ENCODE measurements at regions not wholly inside any gene's neighbourhood (a gene's known extent, or its start where the extent isn't known, plus 50 kb on each side); places are given as distances from the start of the nearest gene placed in this dataset.
"Not testable (repeated sequence)": the region's sequence is repeated elsewhere in the genome, so short reads cannot be mapped to it uniquely, and the experiment has no call there.

- DNase-seq (ENCODE audit: low read depth in 1 of 2, low spot score in 1 of 2): no peak
Measured at GRCh38 chr21:43291347-43291950, 122.6 kb downstream of the CRYAA start.

- no peak for DNase-seq (ENCODE audit: low read depth in 1 of 2, low spot score in 1 of 2)
Measured at GRCh38 chr21:43290421-43291346, 121.9 kb downstream of the CRYAA start.

GRCh38 chr21:43289966-43290365 is 121.2 kb downstream of the CRYAA start:
- DNase-seq (ENCODE audit: low read depth in 1 of 2, low spot score in 1 of 2): no peak

- no peak for DNase-seq (ENCODE audit: low read depth in 1 of 2, low spot score in 1 of 2)
Measured at GRCh38 chr21:43289442-43289841, 120.6 kb downstream of the CRYAA start.

- no peak for DNase-seq (ENCODE audit: low read depth in 1 of 2, low spot score in 1 of 2)
Measured at GRCh38 chr21:43287795-43288755, 119.3 kb downstream of the CRYAA start.

GRCh38 chr21:43287111-43287760 is 118.4 kb downstream of the CRYAA start:
- no peak for DNase-seq (ENCODE audit: low read depth in 1 of 2, low spot score in 1 of 2)

- no peak for DNase-seq (ENCODE audit: low read depth in 1 of 2, low spot score in 1 of 2)
Measured at GRCh38 chr21:43286196-43286595, 117.4 kb downstream of the CRYAA start.

GRCh38 chr21:43284700-43285099 is 115.9 kb downstream of the CRYAA start:
- no peak for DNase-seq (ENCODE audit: low read depth in 1 of 2, low spot score in 1 of 2)

- no peak for DNase-seq (ENCODE audit: low read depth in 1 of 2, low spot score in 1 of 2)
Measured at GRCh38 chr21:43284238-43284637, 115.4 kb downstream of the CRYAA start.

GRCh38 chr21:43283925-43284221 is 115.1 kb downstream of the CRYAA start:
- not testable (repeated sequence) for DNase-seq (ENCODE audit: low read depth in 1 of 2, low spot score in 1 of 2)

GRCh38 chr21:43283136-43283924 is 114.5 kb downstream of the CRYAA start:
- no peak for DNase-seq (ENCODE audit: low read depth in 1 of 2, low spot score in 1 of 2)

GRCh38 chr21:43282358-43283120 is 113.7 kb downstream of the CRYAA start:
- DNase-seq (ENCODE audit: low read depth in 1 of 2, low spot score in 1 of 2): no peak

- no peak for DNase-seq (ENCODE audit: low read depth in 1 of 2, low spot score in 1 of 2)
Measured at GRCh38 chr21:43281661-43282357, 113.0 kb downstream of the CRYAA start.

- no peak for DNase-seq (ENCODE audit: low read depth in 1 of 2, low spot score in 1 of 2)
Measured at GRCh38 chr21:43280949-43281633, 112.3 kb downstream of the CRYAA start.

GRCh38 chr21:43279578-43279894 is 110.7 kb downstream of the CRYAA start:
- no peak for DNase-seq (ENCODE audit: low read depth in 1 of 2, low spot score in 1 of 2)

GRCh38 chr21:43278766-43279577 is 110.2 kb downstream of the CRYAA start:
- no peak for DNase-seq (ENCODE audit: low read depth in 1 of 2, low spot score in 1 of 2)

- no peak for DNase-seq (ENCODE audit: low read depth in 1 of 2, low spot score in 1 of 2)
Measured at GRCh38 chr21:43278359-43278758, 109.6 kb downstream of the CRYAA start.
